ENCODE measurements at regions not wholly inside any gene's neighbourhood (a gene's known extent, or its start where the extent isn't known, plus 50 kb on each side); places are given as distances from the start of the nearest gene placed in this dataset.

- no peaks in the 10 kb centered on the region for H3K36me3 ChIP-seq
- TF ChIP-seq POLR2A (IDR thresholded peaks at IDR 0.05) (no peak), CTCF (IDR thresholded peaks at IDR 0.05) (no peak)
- DNase-seq, result no peak
- H3K4me1 ChIP-seq, result no peaks in the 10 kb centered on the region
- no peaks in the 10 kb centered on the region for H3K27me3 ChIP-seq
- intact Hi-C loops (cut with DNase I), result no loop called here
- no peak overlapping the region for H3K27ac ChIP-seq
- WGBS, 2 donors, result 69 to 73% methylated on average over 3 of the region's 3 CpGs
- H3K9me3 ChIP-seq, result no peaks in the 10 kb centered on the region
- no peak overlapping the region for H3K4me3 ChIP-seq
Observed at GRCh38 chr13:72657379-72657778, 70.0 kb downstream of the MZT1 start.

DNA sequence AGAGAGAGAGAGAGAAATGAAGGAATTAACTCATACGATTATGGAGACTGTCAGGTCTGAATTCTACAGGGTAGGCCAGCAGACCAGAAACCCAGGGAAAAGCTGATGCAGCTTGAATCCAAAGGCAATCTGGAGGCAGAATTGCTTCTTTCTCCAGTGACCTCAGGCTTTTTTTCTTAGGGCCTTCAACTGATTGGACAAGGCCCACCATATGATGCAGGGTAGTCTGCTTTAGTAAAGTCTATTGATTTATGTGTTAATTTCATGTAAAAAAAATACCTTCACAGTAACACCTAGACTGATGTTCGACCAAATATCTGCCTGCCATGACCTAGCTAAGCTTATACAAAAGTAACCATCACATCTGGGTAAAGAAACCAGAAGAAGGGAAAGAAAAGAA lies 71.1 kb downstream of the MZT1 start:
- H3K9me3 ChIP-seq, result no peaks in the 10 kb centered on the region
- no peak for DNase-seq
- H3K36me3 ChIP-seq, result no peaks in the 10 kb centered on the region
- intact Hi-C loops (cut with DNase I), result no loop called here
- H3K27me3 ChIP-seq, result no peaks in the 10 kb centered on the region
- WGBS, 2 donors, result 71 to 78% methylated on average over 2 of the region's 2 CpGs
- no peaks in the 10 kb centered on the region for H3K4me1 ChIP-seq
- no peak overlapping the region for H3K4me3 ChIP-seq
- H3K27ac ChIP-seq, result no peak overlapping the region
- TF ChIP-seq CTCF (IDR thresholded peaks at IDR 0.05) (no peak), POLR2A (IDR thresholded peaks at IDR 0.05) (no peak)

- TF ChIP-seq CTCF (IDR thresholded peaks at IDR 0.05) (no peak), POLR2A (IDR thresholded peaks at IDR 0.05) (no peak)
- WGBS, 2 donors, result 76 to 79% methylated on average over 1 to 2 of the region's 2 CpGs
- intact Hi-C loops (cut with DNase I), result no loop called here
Observed at GRCh38 chr13:72653506-72653905, 73.9 kb downstream of the MZT1 start.

DNA sequence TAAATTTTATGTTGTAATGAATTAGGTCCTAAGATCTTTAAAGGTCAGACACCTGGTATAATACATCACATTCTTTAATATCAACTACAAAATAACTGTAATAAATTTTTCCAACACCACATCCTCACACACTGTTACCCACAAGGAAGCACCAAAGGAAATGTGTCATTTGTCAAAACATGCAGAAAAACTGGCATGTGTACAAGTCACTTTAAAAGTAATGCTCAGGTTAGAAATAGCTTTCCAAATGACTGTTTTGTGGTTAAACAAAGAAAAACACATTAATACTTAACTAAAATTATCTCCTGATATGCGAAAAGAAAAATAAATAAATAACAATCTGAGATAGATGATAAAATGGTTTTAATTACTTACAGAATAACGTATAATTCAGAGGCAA lies 74.7 kb downstream of the MZT1 start:
- no peak for TF ChIP-seq CTCF (IDR thresholded peaks at IDR 0.05)
- no peak for TF ChIP-seq POLR2A (IDR thresholded peaks at IDR 0.05)
- 30 to 43% methylated on average over 2 of the region's 2 CpGs for WGBS, 2 donors
- no peak overlapping the region for H3K27ac ChIP-seq
- H3K27me3 ChIP-seq, result no peaks in the 10 kb centered on the region
- no peak overlapping the region for H3K4me3 ChIP-seq
- intact Hi-C loops (cut with DNase I), result no loop called here
- no peaks in the 10 kb centered on the region for H3K9me3 ChIP-seq
- DNase-seq, result no peak
- no peaks in the 10 kb centered on the region for H3K36me3 ChIP-seq
- no peaks in the 10 kb centered on the region for H3K4me1 ChIP-seq

More at GRCh38 chr13:72653506-72653905, 73.9 kb downstream of the MZT1 start:
- H3K27me3 ChIP-seq, result no peaks in the 10 kb centered on the region
- no peaks in the 10 kb centered on the region for H3K9me3 ChIP-seq
- DNase-seq, result no peak
- H3K27ac ChIP-seq, result no peak overlapping the region
- H3K4me1 ChIP-seq, result no peaks in the 10 kb centered on the region
- no peaks in the 10 kb centered on the region for H3K36me3 ChIP-seq
- no peak overlapping the region for H3K4me3 ChIP-seq

DNA sequence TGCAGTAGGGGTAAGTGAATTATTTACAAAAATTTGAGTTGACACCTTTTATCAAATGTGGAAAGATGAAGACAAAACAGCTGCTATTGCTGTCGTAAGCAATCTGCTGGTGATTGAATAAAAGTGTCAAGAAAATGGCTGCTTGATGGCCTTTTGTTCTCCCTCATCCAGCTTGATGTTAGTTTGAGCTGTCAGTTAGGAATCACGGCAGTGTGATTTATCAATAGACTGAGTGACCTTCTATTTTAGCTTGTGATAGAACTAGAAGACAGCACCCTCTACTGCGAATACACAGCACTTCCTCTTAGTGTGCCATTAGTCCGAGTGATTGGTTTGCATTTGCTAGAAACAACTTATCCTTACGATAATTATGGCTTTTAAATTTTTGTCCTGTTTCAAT lies 76.3 kb downstream of the MZT1 start:
- H3K36me3 ChIP-seq, result no peaks in the 10 kb centered on the region
- TF ChIP-seq CTCF (IDR thresholded peaks at IDR 0.05) (no peak), POLR2A (IDR thresholded peaks at IDR 0.05) (no peak)

More for the DNA sequence above, 76.3 kb downstream of the MZT1 start:
- H3K27me3 ChIP-seq, result no peaks in the 10 kb centered on the region
- no peak for DNase-seq
- H3K4me1 ChIP-seq, result no peaks in the 10 kb centered on the region
- intact Hi-C loops (cut with DNase I), result no loop called here
- H3K27ac ChIP-seq, result no peak overlapping the region
- WGBS, 2 donors, result 44 to 64% methylated on average over 5 of the region's 5 CpGs
- H3K4me3 ChIP-seq, result no peak overlapping the region
- H3K9me3 ChIP-seq, result no peaks in the 10 kb centered on the region

Measured in esophagus squamous epithelium (tissue), 5 donors.